Parathyroid adenoma (tissue), 2 donors: ENCODE measurements at regions not wholly inside any gene's neighbourhood (a gene's known extent, or its start where the extent isn't known, plus 50 kb on each side); places are given as distances from the start of the nearest gene placed in this dataset.

Experiments used
- H2AFZ ChIP-seq: fragments of 300-600 bp; sonication (generic); one replicate; pipeline ENCODE4 v1.7.0; 2017; ENCODE audit warnings: antibody characterized with exemption, mild to moderate bottlenecking
- H3K27ac ChIP-seq: fragments of 300-600 bp; sonication (generic); one replicate; pipeline ENCODE4 v1.7.0; 2017
- H3K27me3 ChIP-seq: fragments of 300-600 bp; sonication (generic); one replicate; pipeline ENCODE4 v1.7.0; 2017; ENCODE audit warnings: low read length; ENCODE audit not compliant: control insufficient read depth, insufficient read depth
- H3K36me3 ChIP-seq: fragments of 300-600 bp; sonication (generic); one replicate; pipeline ENCODE4 v1.7.0; 2017; ENCODE audit warnings: low read length; ENCODE audit not compliant: control insufficient read depth, insufficient read depth
- H3K4me1 ChIP-seq: fragments of 300-600 bp; sonication (generic); one replicate; pipeline ENCODE4 v1.7.0; 2017; ENCODE audit warnings: control low read depth
- H3K4me2 ChIP-seq: fragments of 300-600 bp; sonication (generic); one replicate; pipeline ENCODE4 v1.7.0; 2017; ENCODE audit warnings: low read length
- H3K4me3 ChIP-seq: fragments of 300-600 bp; sonication (generic); one replicate; pipeline ENCODE4 v1.7.0; 2017; ENCODE audit warnings: low read depth, low read length
- H3K79me2 ChIP-seq: fragments of 300-600 bp; sonication (generic); one replicate; pipeline ENCODE4 v1.7.0; 2017; ENCODE audit warnings: control low read depth
- H3K9ac ChIP-seq: fragments of 300-600 bp; sonication (generic); one replicate; pipeline ENCODE4 v1.7.0; 2017; ENCODE audit warnings: mild to moderate bottlenecking
- H3K9me3 ChIP-seq: fragments of 300-600 bp; sonication (generic); one replicate; pipeline ENCODE4 v1.7.0; 2017; ENCODE audit warnings: low read length; ENCODE audit not compliant: control insufficient read depth
- CTCF ChIP-seq: fragments of 300-600 bp; sonication (generic); IDR thresholded peaks from one replicate; pipeline ENCODE4 v1.7.0; 2017; ENCODE audit warnings: antibody characterized with exemption, mild to moderate bottlenecking
- donor health status: primary hyperparathyroidism.

DNA sequence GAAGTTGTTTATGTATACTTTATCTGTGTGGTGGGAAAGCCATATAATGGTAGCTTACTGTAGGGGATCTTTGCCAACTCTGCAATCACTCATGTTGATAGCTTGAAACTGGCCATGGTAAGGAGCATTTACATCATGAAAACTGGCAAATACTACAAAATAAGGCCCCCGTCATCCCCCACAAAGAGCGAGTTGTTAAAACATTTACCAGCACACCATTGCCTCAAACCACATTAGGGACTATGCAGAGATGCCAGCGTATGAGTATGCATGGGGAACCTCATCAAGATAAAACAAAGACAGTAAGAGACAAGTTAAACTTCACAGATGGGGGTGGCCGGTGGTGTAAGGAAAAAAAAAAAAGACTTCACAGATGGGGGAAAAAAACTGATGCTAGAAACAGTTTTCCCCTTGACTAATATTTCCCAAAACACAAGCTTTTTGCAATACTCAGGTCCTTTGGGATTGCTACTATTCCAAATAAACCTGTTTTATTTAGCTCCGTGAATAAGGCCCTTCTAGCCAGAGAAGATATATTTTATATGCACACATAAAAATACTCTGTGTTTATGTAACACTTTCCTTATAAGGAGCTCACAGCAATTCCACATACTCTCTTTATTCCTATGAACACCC, 70.6 kb upstream of the SERP2 start:
- Histone ChIP-seq H2AFZ (no peak overlapping the region), H3K27me3 (no peaks in the 10 kb centered on the region), H3K4me3 (no peak overlapping the region), H3K79me2 (no peaks in the 10 kb centered on the region), H3K9me3 (no peaks in the 10 kb centered on the region), H3K4me2 (no peak overlapping the region), H3K36me3 (no peaks in the 10 kb centered on the region), H3K4me1 (peaks cover 5% of the 10 kb centered on the region), H3K9ac (no peak overlapping the region), H3K27ac (no peak overlapping the region)
- no peak for TF ChIP-seq CTCF

DNA sequence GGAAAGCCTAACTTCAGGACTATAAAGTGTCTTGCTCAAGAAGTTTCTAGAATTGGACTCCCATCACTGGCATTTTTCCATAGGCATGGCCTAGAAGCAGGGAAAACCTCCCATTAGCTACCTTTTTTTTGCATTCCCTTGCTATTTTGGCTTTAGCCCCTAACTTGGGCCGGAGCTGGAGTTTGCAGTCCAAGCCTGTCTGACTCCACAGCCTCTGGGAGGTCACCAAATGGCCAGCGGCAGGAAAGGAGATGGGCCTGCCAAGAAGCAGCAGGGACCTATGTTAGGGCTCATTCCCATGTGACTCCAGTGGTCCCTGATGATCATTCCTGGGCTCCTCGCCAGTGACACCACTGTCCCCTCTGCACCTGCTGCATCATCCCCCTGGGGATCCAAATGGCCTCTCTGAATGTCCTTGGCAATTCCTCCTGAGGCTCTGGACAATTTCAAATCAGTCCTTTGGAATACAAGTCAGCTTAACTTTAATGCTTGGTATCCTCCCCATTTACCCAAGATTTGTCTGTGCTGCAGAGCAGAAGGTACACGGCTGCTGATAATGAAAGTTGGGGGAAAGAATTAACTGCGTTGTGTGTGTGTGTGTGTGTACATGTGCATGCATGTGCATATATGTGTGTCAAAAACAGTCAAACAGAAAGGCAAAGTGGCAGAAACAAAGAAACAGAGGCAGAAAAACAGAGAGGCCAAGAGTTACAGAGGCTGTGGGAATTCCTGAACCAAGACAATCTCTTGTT, 69.8 kb upstream of the SERP2 start:
- no peak overlapping the region for H3K4me2 ChIP-seq
- no peak overlapping the region for H3K27ac ChIP-seq
- TF ChIP-seq CTCF = no peak
- H3K9me3 ChIP-seq = no peaks in the 10 kb centered on the region
- H3K4me3 ChIP-seq = no peak overlapping the region
- no peaks in the 10 kb centered on the region for H3K27me3 ChIP-seq
- H2AFZ ChIP-seq = no peak overlapping the region
- H3K4me1 ChIP-seq = peaks cover 5% of the 10 kb centered on the region
- no peaks in the 10 kb centered on the region for H3K79me2 ChIP-seq
- no peaks in the 10 kb centered on the region for H3K36me3 ChIP-seq
- no peak overlapping the region for H3K9ac ChIP-seq

- no peak for TF ChIP-seq CTCF
- H3K9ac ChIP-seq = no peak overlapping the region
- no peak overlapping the region for H3K4me3 ChIP-seq
- no peaks in the 10 kb centered on the region for H3K79me2 ChIP-seq
- no peak overlapping the region for H3K27ac ChIP-seq
- no peaks in the 10 kb centered on the region for H3K9me3 ChIP-seq
- peaks cover 5% of the 10 kb centered on the region for H3K4me1 ChIP-seq
- H2AFZ ChIP-seq = no peak overlapping the region
- no peaks in the 10 kb centered on the region for H3K36me3 ChIP-seq
- H3K4me2 ChIP-seq = no peak overlapping the region
- H3K27me3 ChIP-seq = no peaks in the 10 kb centered on the region
Measured at GRCh38 chr13:44304433-44304725, 69.2 kb upstream of the SERP2 start.

DNA sequence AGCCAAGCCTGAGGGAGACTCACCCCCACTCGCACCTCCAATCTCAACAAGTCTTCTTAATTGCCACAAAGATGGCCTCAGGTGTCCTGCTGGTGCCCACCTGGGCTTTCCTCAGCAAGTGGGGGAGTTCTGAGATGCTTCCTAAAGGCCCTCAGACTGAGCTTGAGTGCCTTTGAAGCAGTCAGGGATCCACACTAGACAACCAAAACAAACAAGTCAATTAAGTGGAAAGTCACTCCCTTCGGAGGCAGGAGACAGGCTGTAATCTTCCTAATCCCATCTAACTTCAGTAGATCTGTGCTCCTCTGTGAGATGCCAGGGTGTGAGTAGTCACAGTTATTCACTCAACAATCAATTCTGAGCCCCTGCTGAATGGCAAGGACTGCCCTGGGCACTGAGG, 68.3 kb upstream of the SERP2 start:
- Histone ChIP-seq H3K9ac (no peak overlapping the region), H3K27ac (peak overlapping the region; percentile 87)

More for the DNA sequence above, 68.3 kb upstream of the SERP2 start:
- Histone ChIP-seq H2AFZ (no peak overlapping the region), H3K36me3 (no peaks in the 10 kb centered on the region), H3K4me1 (peaks cover 5% of the 10 kb centered on the region), H3K4me2 (no peak overlapping the region), H3K4me3 (no peak overlapping the region), H3K79me2 (no peaks in the 10 kb centered on the region), H3K27me3 (no peaks in the 10 kb centered on the region), H3K9me3 (no peaks in the 10 kb centered on the region)
- no peak for TF ChIP-seq CTCF
